IMR-90 (cell line): ENCODE measurements at regions not wholly inside any gene's neighbourhood (a gene's known extent, or its start where the extent isn't known, plus 50 kb on each side); places are given as distances from the start of the nearest gene placed in this dataset.

Experiments used
- ATAC-seq: fragments of 200-7000 bp; cut with Tn5 transposase; 2 replicates; pipeline ENCODE4 v1.9.1; 2020; ENCODE audit warnings: low read depth, mild to moderate bottlenecking, moderate library complexity
- BruUV-seq: library from RNA; stranded (reverse); fragments of 400-500 nt; replicated peaks from 2 replicates; lab custom pipeline; 2021; lab: Mats Ljungman, UMichigan
- CTCF ChIA-PET: fragments of 300-600 bp; formaldehyde crosslinking; extraction: SDS; loops from one replicate; lab custom pipeline; 2021; ENCODE audit warnings: antibody characterized with exemption; lab: Yijun Ruan, JAX
- POLR2A ChIA-PET: fragments of 300-600 bp; sonication (Branson Sonifier 250); formaldehyde crosslinking; loops from one replicate; lab custom pipeline; 2022; ENCODE audit warnings: antibody characterized with exemption; ENCODE audit not compliant: unreplicated experiment; lab: Charles Lee
- DNase-seq: peaks from one replicate; pipeline ENCODE4 v3.0.0; 2013
- H2AFZ ChIP-seq: replicated peaks from 2 replicates; pipeline ENCODE3; 2013; ENCODE audit warnings: low read length, mild to moderate bottlenecking; ENCODE audit not compliant: poor library complexity
- H2AK5ac ChIP-seq: 2 replicates; pipeline ENCODE4 v1.6.1; 2013; ENCODE audit warnings: low read depth, low read length, inconsistent platforms
- H2AK9ac ChIP-seq: replicated peaks from 2 replicates; pipeline ENCODE3; 2013; ENCODE audit warnings: mild to moderate bottlenecking, low read depth, low read length, moderate library complexity; ENCODE audit not compliant: poor library complexity
- H2BK120ac ChIP-seq: 2 replicates; pipeline ENCODE4 v1.6.1; 2013; ENCODE audit warnings: low read depth, low read length, inconsistent platforms
- H2BK15ac ChIP-seq: 3 replicates; pipeline ENCODE4 v1.6.1; 2013; ENCODE audit warnings: low read depth, low read length, inconsistent platforms
- H2BK20ac ChIP-seq: 2 replicates; pipeline ENCODE4 v1.6.1; 2013; ENCODE audit warnings: low read depth, mild to moderate bottlenecking, inconsistent platforms, low read length, moderate library complexity
- H2BK5ac ChIP-seq: 2 replicates; pipeline ENCODE4 v1.6.1; 2013; ENCODE audit warnings: mild to moderate bottlenecking, low read depth, low read length, inconsistent platforms; ENCODE audit not compliant: poor library complexity, severe bottlenecking
- H3K14ac ChIP-seq: replicated peaks from 2 replicates; pipeline ENCODE4 v1.6.1; 2013; ENCODE audit warnings: low read depth, low read length, inconsistent platforms
- H3K18ac ChIP-seq: 2 replicates; pipeline ENCODE4 v1.6.1; 2013; ENCODE audit warnings: low read depth, low read length, control low read depth
- H3K23ac ChIP-seq: 2 replicates; pipeline ENCODE4 v1.6.1; 2013; ENCODE audit warnings: low read depth, low read length, inconsistent platforms
- H3K27ac ChIP-seq: 2 replicates; pipeline ENCODE4 v1.5.1; 2013; ENCODE audit warnings: mild to moderate bottlenecking, control low read depth, low read length; ENCODE audit not compliant: insufficient read depth
- H3K27me3 ChIP-seq: 2 replicates; pipeline ENCODE4 v1.6.1; 2013; ENCODE audit warnings: low read length; ENCODE audit not compliant: control insufficient read depth, insufficient read depth
- H3K36me3 ChIP-seq: 2 replicates; pipeline ENCODE4 v1.6.1; 2013; ENCODE audit warnings: low read length, mixed read lengths; ENCODE audit not compliant: control insufficient read depth, insufficient read depth
- H3K4ac ChIP-seq: 2 replicates; pipeline ENCODE4 v1.6.1; 2013; ENCODE audit warnings: low read depth, low read length, inconsistent platforms
- H3K4me1 ChIP-seq: 2 replicates; pipeline ENCODE4 v1.6.1; 2013; ENCODE audit warnings: low read length, mixed read lengths; ENCODE audit not compliant: control insufficient read depth, insufficient read depth
- H3K4me2 ChIP-seq: 2 replicates; pipeline ENCODE4 v1.6.1; 2013; ENCODE audit warnings: low read depth, mild to moderate bottlenecking, control low read depth, low read length, moderate library complexity
- H3K4me3 ChIP-seq: 2 replicates; pipeline ENCODE4 v1.5.1; 2013; ENCODE audit warnings: low read depth, mild to moderate bottlenecking, control low read depth, low read length, moderate library complexity; ENCODE audit not compliant: insufficient read depth
- H3K56ac ChIP-seq: 2 replicates; pipeline ENCODE4 v1.6.1; 2013; ENCODE audit warnings: low read length, inconsistent platforms; ENCODE audit not compliant: insufficient read depth; ENCODE audit errors: extremely low read depth
- H3K79me1 ChIP-seq, 2 experiments: 2 replicates each; pipeline ENCODE4 v1.6.1; 2013; ENCODE audit warnings: low read length in 2 of 2, inconsistent platforms in 1 of 2, low read depth in 1 of 2
- H3K9ac ChIP-seq: 2 replicates; pipeline ENCODE4 v1.6.1; 2013; ENCODE audit warnings: low read depth, low read length, control low read depth
- H3K9me1 ChIP-seq: 2 replicates; pipeline ENCODE4 v1.6.1; 2013; ENCODE audit warnings: low read length, inconsistent platforms; ENCODE audit not compliant: insufficient read depth
- H3K9me3 ChIP-seq: 2 replicates; pipeline ENCODE4 v1.6.1; 2013; ENCODE audit warnings: low read length; ENCODE audit not compliant: control insufficient read depth, insufficient read depth
- H4K20me1 ChIP-seq: 2 replicates; pipeline ENCODE4 v1.6.1; 2013; ENCODE audit warnings: low read length, inconsistent platforms; ENCODE audit not compliant: insufficient read depth
- H4K5ac ChIP-seq: 2 replicates; pipeline ENCODE4 v1.6.1; 2013; ENCODE audit warnings: mild to moderate bottlenecking, low read depth, low read length, control low read depth
- H4K8ac ChIP-seq, 2 experiments: 2 replicates each; pipeline ENCODE4 v1.6.1; 2013; ENCODE audit warnings: low read depth in 2 of 2, low read length in 2 of 2, control low read depth in 1 of 2, inconsistent platforms in 1 of 2
- H4K91ac ChIP-seq: 2 replicates; pipeline ENCODE4 v1.6.1; 2013; ENCODE audit warnings: low read depth, low read length, inconsistent platforms; ENCODE audit not compliant: insufficient read depth
- ELK1 ChIP-seq: fragments of 150-350 bp; IDR thresholded peaks from 2 replicates; pipeline ENCODE4 v1.6.1; 2016; ENCODE audit warnings: low read depth, mild to moderate bottlenecking, low read length, moderate library complexity, borderline replicate concordance
- RCOR1 ChIP-seq: IDR thresholded peaks from 2 replicates; pipeline ENCODE4 v1.6.1; 2012; ENCODE audit warnings: mild to moderate bottlenecking, low read length, improper control_type of control experiment; ENCODE audit not compliant: insufficient replicate concordance
- SMC3 ChIP-seq: fragments of 150-350 bp; IDR thresholded peaks from 2 replicates; pipeline ENCODE4 v1.6.1; 2016; ENCODE audit warnings: low read depth, mild to moderate bottlenecking, antibody characterized with exemption, low read length, moderate library complexity
- WGBS, 2 experiments: methylation state at CpG; one replicate each; pipeline versions ENCODE4 v1.1.5 to v1.1.7; 2013; ENCODE audit warnings: missing lambda C conversion rate in 2 of 2; ENCODE audit not compliant: insufficient read length in 1 of 2; ENCODE audit errors: extremely low coverage in 2 of 2; 5-methylcytosine and 5-hydroxymethylcytosine counted together
- dilution Hi-C: fragments of 300-500 bp; cut with HindIII; formaldehyde crosslinking; loops from one replicate; pipeline ENCODE4 v1.14.3; 2018; ENCODE audit warnings: low sequenced_read_pairs; ENCODE audit not compliant: unreplicated experiment
- in situ Hi-C: fragments of 300-500 bp; cut with MboI; formaldehyde crosslinking; loops from 3 replicates; pipeline ENCODE4 v1.14.3; 2019; ENCODE audit warnings: low sequenced_read_pairs, inconsistent platforms, mixed read lengths
- intact Hi-C: fragments of 100-400 bp; cut with micrococcal nuclease; formaldehyde crosslinking; loops from 2 replicates; pipeline ENCODE4 v1.10.0; 2022

GRCh38 chr10:53624722-53625121 is 852.1 kb upstream of the MBL2 start:
- Histone ChIP-seq H3K27me3 (no peaks in the 10 kb centered on the region), H4K20me1 (no peaks in the 10 kb centered on the region), H3K4ac (no peak overlapping the region), H4K5ac (no peak overlapping the region), H3K9me1 (no peaks in the 10 kb centered on the region), H3K36me3 (no peaks in the 10 kb centered on the region), H3K56ac (no peak overlapping the region), H3K4me1 (no peaks in the 10 kb centered on the region), H3K27ac (no peak overlapping the region), H4K91ac (no peak overlapping the region), H3K23ac (no peak overlapping the region), H2BK20ac (no peak overlapping the region), H2BK15ac (no peak overlapping the region), H2BK5ac (no peak overlapping the region), H4K8ac (no peak overlapping the region), H2AK5ac (no peak overlapping the region), H2AFZ (no peak overlapping the region), H3K9ac (no peak overlapping the region), H3K4me3 (no peak overlapping the region), H3K14ac (no peak overlapping the region), H3K9me3 (no peaks in the 10 kb centered on the region), H3K79me1 (no peaks in the 10 kb centered on the region), H2AK9ac (no peak overlapping the region), H2BK120ac (no peak overlapping the region), H3K4me2 (no peak overlapping the region), H3K18ac (no peak overlapping the region)
- no peak for ATAC-seq
- no CpG with 5 or more reads among the region's 4 CpGs for WGBS, 2 experiments
- intact Hi-C loops: no loop called here
- no peak for TF ChIP-seq SMC3
- TF ChIP-seq RCOR1: no peak
- no peak for TF ChIP-seq ELK1
- POLR2A ChIA-PET: no interaction called here
- CTCF ChIA-PET: no interaction called here
- dilution Hi-C loops: no loop called here
- no peak for DNase-seq
- in situ Hi-C loops: no loop called here
- BruUV-seq: no TSS peak
